K562 (cell line): ENCODE measurements at regions not wholly inside any gene's neighbourhood (a gene's known extent, or its start where the extent isn't known, plus 50 kb on each side); places are given as distances from the start of the nearest gene placed in this dataset.

ENCODE experiments used
- ATAC-seq: fragments of 200-7000 bp; cut with Tn5 transposase; 3 replicates; pipeline ENCODE4 v1.9.1; 2020; ENCODE audit warnings: moderate library complexity
- BruUV-seq: library from RNA; stranded (reverse); fragments of 400-500 nt; replicated peaks from 2 replicates; lab custom pipeline; 2021; lab: Mats Ljungman, UMichigan
- CTCF ChIA-PET: fragments of 300-600 bp; formaldehyde crosslinking; extraction: SDS; loops from one replicate; lab custom pipeline; 2021; ENCODE audit warnings: low intra/inter-chr PET ratio; lab: Yijun Ruan, JAX
- POLR2A ChIA-PET: fragments of 300-600, 350-650 bp; sonication (Branson Sonifier 250); formaldehyde crosslinking; extraction: SDS; loops from one replicate; lab custom pipeline; 2021; ENCODE audit warnings: antibody characterized with exemption, inconsistent platforms; lab: Yijun Ruan, JAX
- DNase-seq, 4 experiments: peaks; one replicate each; pipeline versions ENCODE4 v3.0.0 to v3.0.0-alpha.2; 2011 to 2018; ENCODE audit warnings: low spot score in 3 of 4, mixed read lengths in 3 of 4; ENCODE audit errors: extremely low read depth in 1 of 4
- FAIRE-seq: peaks from 2 replicates; lab custom pipeline; 2011; peaks lifted over from hg19 to GRCh38; lab: Jason Lieb, UNC
- H2AFZ ChIP-seq: 2 replicates; pipeline ENCODE4 v1.6.0; 2011; ENCODE audit warnings: low read depth, low read length, control low read depth, inconsistent platforms
- H3K27ac ChIP-seq: fragments of 200-600 bp; 3 replicates; pipeline ENCODE4 v1.8.0; 2011; ENCODE audit warnings: low read depth, mild to moderate bottlenecking, control low read depth, inconsistent platforms, low read length, moderate library complexity, mixed read lengths; ENCODE audit errors: extremely low read depth
- H3K27me3 ChIP-seq, 2 experiments: fragments of 300-600 bp in 1 of 2; 2 replicates in 1 of 2; 3 replicates in 1 of 2; pipeline versions ENCODE4 v1.6.0 to v1.8.0; 2011; ENCODE audit warnings: inconsistent platforms in 2 of 2, low read length in 2 of 2, mild to moderate bottlenecking in 1 of 2, mixed read lengths in 1 of 2, moderate library complexity in 1 of 2; ENCODE audit not compliant: control insufficient read depth in 2 of 2, insufficient read depth in 2 of 2
- H3K36me3 ChIP-seq: fragments of 300-600 bp; 3 replicates; pipeline ENCODE4 v1.8.0; 2011; ENCODE audit warnings: mild to moderate bottlenecking, low read length, inconsistent platforms; ENCODE audit not compliant: control insufficient read depth, insufficient read depth
- H3K4me1 ChIP-seq, 2 experiments: fragments of 200-600 bp in 1 of 2; replicated peaks in 1 of 2; 2 replicates in 1 of 2; 3 replicates in 1 of 2; pipeline versions ENCODE4 v1.5.1 to v1.8.0; 2011; ENCODE audit warnings: inconsistent platforms in 2 of 2, low read length in 2 of 2, mild to moderate bottlenecking in 1 of 2, mixed read lengths in 1 of 2, moderate library complexity in 1 of 2; ENCODE audit not compliant: control insufficient read depth in 2 of 2, insufficient read depth in 2 of 2
- H3K4me2 ChIP-seq: 2 replicates; pipeline ENCODE4 v1.6.1; 2011; ENCODE audit warnings: low read length, control low read depth, inconsistent platforms, mixed read lengths; ENCODE audit not compliant: insufficient read depth
- H3K4me3 ChIP-seq: fragments of 200-600 bp; sonication (generic), shearing (Covaris generic); 2 replicates; pipeline ENCODE4 v1.5.1; 2016; ENCODE audit warnings: control low read depth, inconsistent platforms
- H3K79me2 ChIP-seq: fragments of 200-600 bp; 3 replicates; pipeline ENCODE4 v1.8.0; 2011; ENCODE audit warnings: low read length, inconsistent platforms; ENCODE audit not compliant: control insufficient read depth, insufficient read depth
- H3K9ac ChIP-seq, 2 experiments: 2 replicates each; pipeline versions ENCODE4 v1.6.0 to v1.6.1; 2011; ENCODE audit warnings: low read depth in 2 of 2, low read length in 2 of 2, control low read depth in 1 of 2, inconsistent platforms in 1 of 2, mild to moderate bottlenecking in 1 of 2, mixed read lengths in 1 of 2; ENCODE audit not compliant: insufficient read depth in 1 of 2
- H3K9me1 ChIP-seq: one replicate; pipeline ENCODE4 v1.6.0; 2011; ENCODE audit warnings: inconsistent platforms, mild to moderate bottlenecking, low read length, moderate library complexity; ENCODE audit not compliant: control insufficient read depth, insufficient read depth
- H3K9me3 ChIP-seq: replicated peaks from 2 replicates; pipeline ENCODE4 v1.5.1; 2011; ENCODE audit warnings: low read depth, low read length, inconsistent platforms; ENCODE audit not compliant: control insufficient read depth, insufficient read depth
- H4K20me1 ChIP-seq: replicated peaks from 2 replicates; pipeline ENCODE4 v1.6.1; 2011; ENCODE audit warnings: low read length, inconsistent platforms, mixed read lengths; ENCODE audit not compliant: control insufficient read depth, insufficient read depth
- AFF4 ChIP-seq: sonication (generic); formaldehyde crosslinking; IDR thresholded peaks from 2 replicates; pipeline ENCODE4 v1.8.0; 2023; ENCODE audit warnings: mild to moderate bottlenecking, missing genetic modification reagents
- BRF1 ChIP-seq: IDR thresholded peaks from 3 replicates; pipeline ENCODE4 v1.6.1; 2011; ENCODE audit warnings: borderline replicate concordance, mild to moderate bottlenecking; ENCODE audit not compliant: insufficient read length; ENCODE audit errors: extremely low read depth
- ELK1 ChIP-seq: sonication (generic); formaldehyde crosslinking; IDR thresholded peaks from 2 replicates; pipeline ENCODE4 v1.8.1; 2022; ENCODE audit warnings: missing genetic modification reagents
- NCOA4 ChIP-seq: fragments of 450-650 bp; IDR thresholded peaks from 2 replicates; pipeline ENCODE4 v1.6.1; 2018; ENCODE audit warnings: mild to moderate bottlenecking; ENCODE audit not compliant: partially characterized antibody
- PATZ1 ChIP-seq: fragments of 250-450 bp; sonication (Bioruptor Pico); IDR thresholded peaks from 2 replicates; pipeline ENCODE4 v1.5.0; 2020; ENCODE audit warnings: mild to moderate bottlenecking, borderline replicate concordance
- PTRF ChIP-seq: fragments of 450-650 bp; IDR thresholded peaks from 2 replicates; pipeline ENCODE4 v1.6.1; 2016; ENCODE audit warnings: mild to moderate bottlenecking, missing genetic modification characterization, missing compliant biosample characterization
- SRF ChIP-seq, 2 experiments: fragments of 250-450, 450-650 bp in 1 of 2; sonication (Bioruptor Pico) in 1 of 2; sonication (generic) in 1 of 2; formaldehyde crosslinking; IDR thresholded peaks; 2 replicates each; pipeline versions ENCODE4 v1.5.0 to v1.5.1; 2020 to 2022; ENCODE audit warnings: mild to moderate bottlenecking in 1 of 2, missing genetic modification reagents in 1 of 2
- ZBTB2 ChIP-seq: fragments of 450-650 bp; IDR thresholded peaks from 2 replicates; pipeline ENCODE4 v1.6.1; 2016; ENCODE audit warnings: antibody characterized with exemption
- WGBS: fragments of 100-300 bp; shearing (Covaris generic); methylation state at CpG from one replicate; pipeline ENCODE4 v1.1.6; 2016; ENCODE audit warnings: low coverage, mixed read lengths; ENCODE audit not compliant: insufficient coverage; ENCODE audit errors: missing lambda C conversion rate; 5-methylcytosine and 5-hydroxymethylcytosine counted together
- in situ Hi-C: fragments of 300-500 bp; cut with MboI; formaldehyde crosslinking; loops from 4 replicates; pipeline ENCODE4 v1.15.0; 2018; ENCODE audit warnings: inconsistent platforms, mixed read lengths
- intact Hi-C: fragments of 100-400 bp; cut with micrococcal nuclease; formaldehyde crosslinking; loops from 2 replicates; pipeline ENCODE4 v1.14.2; 2022

- CTCF ChIA-PET: no interaction called here
- no peaks in the 10 kb centered on the region for H3K4me1 ChIP-seq
- in situ Hi-C loops: no loop called here
- WGBS: 0% methylated on average over 2 of the region's 2 CpGs
- no peaks in the 10 kb centered on the region for H3K27me3 ChIP-seq
- DNase-seq (no peak), ATAC-seq (no peak), FAIRE-seq (no peak)
- H3K4me2 ChIP-seq: no peak overlapping the region
- intact Hi-C loops: no loop called here
- H3K27ac ChIP-seq: no peak overlapping the region
- no peaks in the 10 kb centered on the region for H3K79me2 ChIP-seq
- no peak overlapping the region for H3K9ac ChIP-seq
- no peaks in the 10 kb centered on the region for H4K20me1 ChIP-seq
- TF ChIP-seq ELK1 (CRISPR knock-in tag): no peak
- no peak for TF ChIP-seq NCOA4
- no peak for TF ChIP-seq BRF1
- TF ChIP-seq PTRF: no peak
- TF ChIP-seq ZBTB2: no peak
- no peak for TF ChIP-seq PATZ1
- no peak for TF ChIP-seq AFF4 (CRISPR knock-in tag)
- TF ChIP-seq SRF (CRISPR knock-in tag; IDR thresholded peaks at IDR 0.05): no peak
- no peaks in the 10 kb centered on the region for H3K36me3 ChIP-seq
- H3K9me3 ChIP-seq: no peaks in the 10 kb centered on the region
- no peak overlapping the region for H3K4me3 ChIP-seq
- H2AFZ ChIP-seq: no peak overlapping the region
- POLR2A ChIA-PET: interaction anchor here (0.6 kb wide), 1 partner anchor 65 kb away, joined by 3 read pairs; no protein-coding TSS in a partner anchor
- H3K9me1 ChIP-seq: no peaks in the 10 kb centered on the region
- BruUV-seq: no TSS peak
Observed at GRCh38 chr12:90423965-90424364, 531.0 kb downstream of the CCER1 start.
